Upper lobe of left lung (tissue), 6 donors: ENCODE measurements at regions not wholly inside any gene's neighbourhood (a gene's known extent, or its start where the extent isn't known, plus 50 kb on each side); places are given as distances from the start of the nearest gene placed in this dataset.

Experiments used
- ATAC-seq, 2 donors: fragments of 200-7000 bp; cut with Tn5 transposase; one replicate each; pipeline ENCODE4 v1.9.1; 2022; ENCODE audit warnings: mild to moderate bottlenecking in 2 of 2, moderate library complexity in 2 of 2; ENCODE audit not compliant: low FRiP score in 2 of 2
- DNase-seq, 2 donors: peaks; one replicate each; pipeline ENCODE4 v3.0.0-alpha.2; 2019 to 2020
- H3K27ac ChIP-seq, 4 donors: fragments of 200-600 bp; sonication (generic); one replicate each; pipeline ENCODE4 v1.5.1; 2016 to 2019
- H3K27me3 ChIP-seq, 4 donors: fragments of 200-600 bp; sonication (generic); one replicate each; pipeline ENCODE4 v1.5.1; 2017 to 2019
- H3K36me3 ChIP-seq, 4 donors: fragments of 200-600 bp; sonication (generic); one replicate each; pipeline ENCODE4 v1.5.1; 2016 to 2019
- H3K4me1 ChIP-seq, 4 donors: fragments of 200-600 bp; sonication (generic); one replicate each; pipeline ENCODE4 v1.5.1; 2018 to 2019
- H3K4me3 ChIP-seq, 4 donors: fragments of 200-600 bp; sonication (generic); one replicate each; pipeline ENCODE4 v1.5.1; 2017 to 2019; ENCODE audit warnings: mild to moderate bottlenecking in 2 of 4, moderate library complexity in 1 of 4
- H3K9me3 ChIP-seq, 4 donors: fragments of 200-600 bp; sonication (generic); one replicate each; pipeline ENCODE4 v1.5.1; 2018 to 2019
- CTCF ChIP-seq, 6 experiments: fragments of 450-650 bp in 4 of 6; fragments of 200-600 bp in 2 of 6; sonication (generic) in 2 of 6; IDR thresholded peaks; one replicate each; pipeline ENCODE4 v1.5.1; 2016 to 2019; ENCODE audit warnings: antibody characterized with exemption in 6 of 6
- EP300 ChIP-seq, 4 donors: sonication (generic); formaldehyde crosslinking; IDR thresholded peaks; one replicate each; pipeline ENCODE4 v1.5.1; 2017; ENCODE audit warnings: antibody characterized with exemption in 4 of 4, control low read depth in 2 of 4
- POLR2A ChIP-seq, 4 donors: fragments of 450-650 bp; IDR thresholded peaks; one replicate each; pipeline ENCODE4 v1.5.1; 2016 to 2017; ENCODE audit warnings: antibody characterized with exemption in 4 of 4, mild to moderate bottlenecking in 2 of 4
- POLR2AphosphoS5 ChIP-seq, 2 donors: sonication (generic); formaldehyde crosslinking; IDR thresholded peaks; one replicate each; pipeline ENCODE4 v1.5.1; 2017; ENCODE audit warnings: antibody characterized with exemption in 2 of 2
- WGBS, 2 donors: methylation state at CpG; one replicate each; pipeline ENCODE4 v1.1.5; 2017 to 2018; 5-methylcytosine and 5-hydroxymethylcytosine counted together
- donor health status: DM: no; HTN: no; CAD: no; lungs with moderate emphysema.
- donor health status: DM: no; HTN: yes; CAD: no; lungs with severe emphysema.

- DNase-seq (peak in 1 of 2 donors; percentile 54), ATAC-seq (no peak)
- Histone ChIP-seq H3K36me3 (no peaks in the 10 kb centered on the region), H3K27ac (no peak overlapping the region), H3K9me3 (no peaks in the 10 kb centered on the region), H3K4me1 (no peaks in the 10 kb centered on the region), H3K27me3 (no peaks in the 10 kb centered on the region), H3K4me3 (no peak overlapping the region)
- no peak for TF ChIP-seq POLR2A (IDR thresholded peaks at IDR 0.05)
- TF ChIP-seq POLR2AphosphoS5 (IDR thresholded peaks at IDR 0.05) = no peak
- TF ChIP-seq CTCF (IDR thresholded peaks at IDR 0.05) = no peak
- no peak for TF ChIP-seq EP300 (IDR thresholded peaks at IDR 0.05)
- WGBS, 2 donors = 69 to 81% methylated on average over 7 to 19 of the region's 19 CpGs
Measured at GRCh38 chr13:111656439-111656838, 336.0 kb downstream of the TEX29 start.

GRCh38 chr13:111657013-111657412 is 336.6 kb downstream of the TEX29 start:
- Histone ChIP-seq H3K4me3 (no peak overlapping the region), H3K4me1 (no peaks in the 10 kb centered on the region), H3K27ac (no peak overlapping the region), H3K36me3 (no peaks in the 10 kb centered on the region), H3K9me3 (no peaks in the 10 kb centered on the region), H3K27me3 (no peaks in the 10 kb centered on the region)
- ATAC-seq (no peak), DNase-seq (no peak)
- whole genome bisulfite sequencing, 2 donors = 72 to 88% methylated on average over 5 of the region's 5 CpGs
- TF ChIP-seq POLR2AphosphoS5 (IDR thresholded peaks at IDR 0.05) (no peak), POLR2A (IDR thresholded peaks at IDR 0.05) (no peak), EP300 (IDR thresholded peaks at IDR 0.05) (no peak), CTCF (IDR thresholded peaks at IDR 0.05) (no peak)

- DNase-seq (peak in 1 of 2 donors; percentile 58), ATAC-seq (no peak)
- TF ChIP-seq POLR2A (IDR thresholded peaks at IDR 0.05) = no peak
- TF ChIP-seq CTCF (IDR thresholded peaks at IDR 0.05) = no peak
- no peak for TF ChIP-seq POLR2AphosphoS5 (IDR thresholded peaks at IDR 0.05)
- TF ChIP-seq EP300 (IDR thresholded peaks at IDR 0.05) = no peak
- Histone ChIP-seq H3K4me1 (peaks cover 0 to 2% (median 0%) of the 10 kb centered on the region in 4 donors), H3K9me3 (no peaks in the 10 kb centered on the region), H3K27me3 (no peaks in the 10 kb centered on the region), H3K27ac (no peak overlapping the region), H3K4me3 (no peak overlapping the region), H3K36me3 (no peaks in the 10 kb centered on the region)
- WGBS, 2 donors = 41% methylated on average over 16 of the region's 16 CpGs
Measured at GRCh38 chr13:111658145-111659100, 338.0 kb downstream of the TEX29 start.

GRCh38 chr13:111659219-111659775 is 338.9 kb downstream of the TEX29 start:
- Histone ChIP-seq H3K4me3 (no peak overlapping the region), H3K9me3 (no peaks in the 10 kb centered on the region), H3K27me3 (no peaks in the 10 kb centered on the region), H3K4me1 (peaks cover 0 to 3% (median 0%) of the 10 kb centered on the region in 4 donors), H3K27ac (no peak overlapping the region), H3K36me3 (no peaks in the 10 kb centered on the region)
- DNase-seq = no peak
- TF ChIP-seq CTCF (IDR thresholded peaks at IDR 0.05) = no peak
- no peak for TF ChIP-seq EP300 (IDR thresholded peaks at IDR 0.05)
- no peak for TF ChIP-seq POLR2AphosphoS5 (IDR thresholded peaks at IDR 0.05)
- no peak for TF ChIP-seq POLR2A (IDR thresholded peaks at IDR 0.05)
- no peak for ATAC-seq
- 80 to 82% methylated on average over 9 of the region's 9 CpGs for WGBS, 2 donors
